ENCODE measurements at regions not wholly inside any gene's neighbourhood (a gene's known extent, or its start where the extent isn't known, plus 50 kb on each side); places are given as distances from the start of the nearest gene placed in this dataset.

DNA sequence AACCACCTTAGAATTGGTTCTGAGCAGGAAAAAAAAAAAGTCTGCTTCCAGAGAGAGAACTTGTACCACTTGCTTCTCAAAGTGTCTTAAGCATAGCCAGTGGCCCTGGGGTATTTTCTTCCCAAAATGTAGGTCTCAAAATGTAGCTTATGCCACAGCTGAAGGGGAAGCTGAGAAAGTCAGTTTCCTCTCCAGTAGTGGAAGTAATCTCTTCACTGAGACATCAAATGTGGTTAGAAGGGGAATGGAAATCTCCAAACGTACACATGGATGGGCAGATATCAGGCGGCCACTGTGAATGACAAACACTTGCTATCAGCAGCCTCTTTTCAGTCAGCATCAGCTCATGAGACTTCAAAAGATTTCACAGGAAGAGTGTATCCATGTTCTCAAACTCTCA lies 841.2 kb downstream of the TUSC7 start:
- H3K4me3 ChIP-seq, result no peak overlapping the region
- ATAC-seq (no peak), DNase-seq (no peak)
- intact Hi-C loops (cut with DNase I), result no loop called here
- H3K4me1 ChIP-seq, result no peaks in the 10 kb centered on the region
- H3K9me3 ChIP-seq, result no peaks in the 10 kb centered on the region
- TF ChIP-seq, protein P1, sequence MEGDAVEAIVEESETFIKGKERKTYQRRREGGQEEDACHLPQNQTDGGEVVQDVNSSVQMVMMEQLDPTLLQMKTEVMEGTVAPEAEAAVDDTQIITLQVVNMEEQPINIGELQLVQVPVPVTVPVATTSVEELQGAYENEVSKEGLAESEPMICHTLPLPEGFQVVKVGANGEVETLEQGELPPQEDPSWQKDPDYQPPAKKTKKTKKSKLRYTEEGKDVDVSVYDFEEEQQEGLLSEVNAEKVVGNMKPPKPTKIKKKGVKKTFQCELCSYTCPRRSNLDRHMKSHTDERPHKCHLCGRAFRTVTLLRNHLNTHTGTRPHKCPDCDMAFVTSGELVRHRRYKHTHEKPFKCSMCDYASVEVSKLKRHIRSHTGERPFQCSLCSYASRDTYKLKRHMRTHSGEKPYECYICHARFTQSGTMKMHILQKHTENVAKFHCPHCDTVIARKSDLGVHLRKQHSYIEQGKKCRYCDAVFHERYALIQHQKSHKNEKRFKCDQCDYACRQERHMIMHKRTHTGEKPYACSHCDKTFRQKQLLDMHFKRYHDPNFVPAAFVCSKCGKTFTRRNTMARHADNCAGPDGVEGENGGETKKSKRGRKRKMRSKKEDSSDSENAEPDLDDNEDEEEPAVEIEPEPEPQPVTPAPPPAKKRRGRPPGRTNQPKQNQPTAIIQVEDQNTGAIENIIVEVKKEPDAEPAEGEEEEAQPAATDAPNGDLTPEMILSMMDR (IDR thresholded peaks at IDR 0.05), result no peak
- no peaks in the 10 kb centered on the region for H3K27me3 ChIP-seq
- H3K27ac ChIP-seq, result no peak overlapping the region
- H3K36me3 ChIP-seq, result no peaks in the 10 kb centered on the region

DNA sequence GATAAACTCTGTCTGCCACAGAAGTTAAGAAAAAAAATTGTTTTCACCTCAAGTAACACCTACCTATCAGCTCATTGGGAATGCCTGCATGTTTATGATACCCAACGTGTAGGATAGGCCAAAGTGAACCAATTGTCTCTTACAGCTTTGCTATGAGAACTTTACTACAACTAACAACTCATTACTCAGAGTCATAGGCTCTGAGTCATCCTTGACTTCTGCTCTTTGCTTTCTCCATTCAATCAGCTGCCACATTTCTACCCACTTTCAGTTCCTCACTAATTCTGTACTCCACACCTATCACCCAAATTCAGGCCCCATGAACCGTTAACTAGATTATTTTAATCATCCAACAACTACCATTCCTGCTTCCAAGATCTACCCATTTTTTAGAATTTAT lies 843.9 kb downstream of the TUSC7 start:
- intact Hi-C loops (cut with DNase I), result no loop called here
- no peak overlapping the region for H3K27ac ChIP-seq
- H3K4me1 ChIP-seq, result no peaks in the 10 kb centered on the region
- H3K36me3 ChIP-seq, result no peaks in the 10 kb centered on the region
- H3K9me3 ChIP-seq, result no peaks in the 10 kb centered on the region
- DNase-seq (no peak), ATAC-seq (peak; percentile 71)
- TF ChIP-seq, protein P1 (IDR thresholded peaks at IDR 0.05), result no peak
- no peaks in the 10 kb centered on the region for H3K27me3 ChIP-seq
- no peak overlapping the region for H3K4me3 ChIP-seq

DNA sequence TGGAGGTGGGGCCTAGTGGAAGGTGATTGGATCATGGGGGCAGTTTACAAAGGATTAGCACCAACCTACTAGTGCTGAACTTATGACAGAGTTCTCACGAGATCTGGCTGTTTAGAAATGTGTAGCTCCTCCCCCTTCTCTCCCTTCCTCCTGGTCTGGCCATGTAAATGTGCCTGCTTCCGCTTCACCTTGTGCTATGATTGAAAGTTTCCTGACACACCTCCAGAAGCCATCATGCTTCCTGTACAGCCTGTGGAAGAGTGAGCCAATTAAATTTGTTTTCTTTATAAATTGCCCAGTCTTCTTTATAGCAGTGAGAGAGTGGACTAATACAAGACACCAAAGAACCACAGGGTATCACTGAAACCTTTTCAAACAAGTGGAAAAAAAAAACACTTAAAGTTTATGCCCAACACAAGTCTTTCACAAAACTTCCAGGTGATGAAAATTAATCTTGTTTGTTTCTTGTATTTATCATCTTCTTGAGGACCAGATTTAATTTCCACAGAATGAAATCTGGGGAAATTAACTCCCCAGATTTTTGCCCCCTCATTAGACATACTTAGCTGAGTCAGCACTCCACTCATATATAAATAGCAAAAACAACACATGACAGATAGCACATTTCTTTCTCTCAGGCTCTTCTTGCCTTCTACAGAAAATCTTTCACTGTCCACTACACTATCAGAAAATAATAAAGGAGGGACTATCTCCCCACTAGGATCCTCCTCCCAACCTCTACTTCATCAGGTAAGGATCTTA lies 847.2 kb downstream of the TUSC7 start:
- H3K27me3 ChIP-seq, result no peaks in the 10 kb centered on the region
- no peak overlapping the region for H3K4me3 ChIP-seq
- no peak for DNase-seq
- ATAC-seq, result no peak
- intact Hi-C loops (cut with DNase I), result no loop called here
- H3K9me3 ChIP-seq, result no peaks in the 10 kb centered on the region
- no peak overlapping the region for H3K27ac ChIP-seq
- TF ChIP-seq, protein P1 (IDR thresholded peaks at IDR 0.05), result no peak
- H3K36me3 ChIP-seq, result no peaks in the 10 kb centered on the region
- no peaks in the 10 kb centered on the region for H3K4me1 ChIP-seq

DNA sequence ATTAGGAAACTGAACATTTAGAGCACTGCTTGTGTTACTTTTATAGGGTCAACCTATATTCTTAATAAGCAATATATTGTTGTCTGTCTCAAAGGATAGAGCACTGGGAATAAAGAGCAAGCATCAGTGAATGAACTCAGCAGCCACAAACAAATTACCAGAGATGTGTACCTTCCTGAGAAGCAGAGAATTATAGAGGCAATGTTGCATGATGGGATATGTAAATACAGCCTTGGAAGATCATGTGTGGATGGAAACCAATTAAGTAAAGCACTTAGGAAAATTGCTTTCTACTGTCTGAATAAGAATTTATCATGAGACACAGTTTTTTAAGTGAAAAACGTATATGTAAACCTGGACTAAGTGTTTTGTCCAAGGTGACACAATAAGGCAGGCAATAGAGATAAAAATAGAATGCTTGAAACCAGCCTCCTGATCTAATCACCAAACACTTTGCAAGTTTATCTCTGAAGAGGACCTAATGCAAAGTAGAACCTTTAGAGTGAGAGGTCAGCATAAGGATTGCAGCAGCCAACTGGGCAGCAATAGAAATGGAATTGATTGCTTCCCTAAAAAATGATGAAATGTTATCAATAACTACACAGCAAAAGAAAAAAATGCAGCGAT lies 848.0 kb downstream of the TUSC7 start:
- Histone ChIP-seq H3K4me1 (no peaks in the 10 kb centered on the region), H3K4me3 (no peak overlapping the region), H3K36me3 (no peaks in the 10 kb centered on the region), H3K9me3 (no peaks in the 10 kb centered on the region), H3K27ac (no peak overlapping the region), H3K27me3 (no peaks in the 10 kb centered on the region)
- ATAC-seq, result peak; percentile 58
- no peak for DNase-seq
- TF ChIP-seq, protein P1 (IDR thresholded peaks at IDR 0.05), result no peak
- intact Hi-C loops (cut with DNase I), result no loop called here

DNA sequence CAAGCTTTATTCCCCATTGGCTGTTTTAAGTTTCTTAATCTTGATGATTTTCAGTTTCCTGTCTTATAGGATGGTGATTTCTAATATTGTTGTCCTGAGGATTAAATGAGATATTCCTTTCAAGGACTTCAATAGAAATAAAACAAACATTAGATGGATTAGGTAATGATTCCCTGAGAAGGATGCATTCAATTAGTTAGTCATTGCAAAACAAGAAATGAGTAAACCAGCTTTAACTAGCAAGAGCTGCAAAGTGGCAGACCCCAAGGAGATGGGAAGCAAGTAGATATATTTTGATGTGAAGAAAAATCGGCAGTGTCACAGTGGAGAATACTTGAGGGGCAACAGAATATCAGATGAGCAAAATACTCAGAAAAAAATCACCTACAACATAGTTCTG lies 849.1 kb downstream of the TUSC7 start:
- ATAC-seq, result no peak
- TF ChIP-seq, protein P1 (IDR thresholded peaks at IDR 0.05), result no peak

More for the DNA sequence above, 849.1 kb downstream of the TUSC7 start:
- no peaks in the 10 kb centered on the region for H3K9me3 ChIP-seq
- H3K27me3 ChIP-seq, result no peaks in the 10 kb centered on the region
- H3K27ac ChIP-seq, result no peak overlapping the region
- no peaks in the 10 kb centered on the region for H3K36me3 ChIP-seq
- H3K4me1 ChIP-seq, result no peaks in the 10 kb centered on the region
- intact Hi-C loops (cut with DNase I), result no loop called here
- DNase-seq, result no peak
- no peak overlapping the region for H3K4me3 ChIP-seq
